GM12878 (cell line): ENCODE measurements at regions not wholly inside any gene's neighbourhood (a gene's known extent, or its start where the extent isn't known, plus 50 kb on each side); places are given as distances from the start of the nearest gene placed in this dataset.

Source experiments
- ATAC-seq: fragments of 200-7000 bp; cut with Tn5 transposase; 3 replicates; pipeline ENCODE4 v1.9.1; 2020; ENCODE audit warnings: mild to moderate bottlenecking, moderate library complexity
- BruUV-seq: library from RNA; stranded (reverse); fragments of 400-500 nt; replicated peaks from 2 replicates; lab custom pipeline; 2021; lab: Mats Ljungman, UMichigan
- CTCF ChIA-PET: fragments of 300-600 bp; sonication (Branson Sonifier 250); formaldehyde crosslinking; extraction: SDS; loops from one replicate; lab custom pipeline; 2021; ENCODE audit warnings: inconsistent platforms; lab: Yijun Ruan, JAX
- POLR2A ChIA-PET: fragments of 350-600 bp; formaldehyde crosslinking; extraction: SDS; loops from one replicate; lab custom pipeline; 2021; ENCODE audit warnings: inconsistent platforms; lab: Charles Lee
- RAD21 ChIA-PET: fragments of 300-600 bp; sonication (Branson Sonifier 250); formaldehyde crosslinking; loops from one replicate; lab custom pipeline; 2023; ENCODE audit warnings: antibody characterized with exemption; ENCODE audit not compliant: unreplicated experiment; lab: Charles Lee
- SMC1A ChIA-PET: fragments of 300-600 bp; sonication (Branson Sonifier 250); formaldehyde crosslinking; loops from one replicate; lab custom pipeline; 2023; ENCODE audit not compliant: unreplicated experiment, uncharacterized antibody; lab: Charles Lee
- DNase-seq: peaks from one replicate; pipeline ENCODE4 v3.0.0-alpha.2; 2011; ENCODE audit warnings: low read depth, low spot score
- FAIRE-seq: peaks from 3 replicates; lab custom pipeline; 2011; peaks lifted over from hg19 to GRCh38; lab: Jason Lieb, UNC
- H2AFZ ChIP-seq: 2 replicates; pipeline ENCODE4 v1.6.0; 2011; ENCODE audit warnings: low read depth, low read length, control low read depth; ENCODE audit not compliant: control insufficient read depth
- H3K27ac ChIP-seq: 2 replicates; pipeline ENCODE4 v1.5.1; 2011; ENCODE audit warnings: control low read depth; ENCODE audit not compliant: control insufficient read depth, insufficient read depth
- H3K27me3 ChIP-seq, 2 experiments: replicated peaks in 1 of 2; 2 replicates each; pipeline versions ENCODE4 v1.6.0 to v1.6.1; 2011; ENCODE audit warnings: low read length in 1 of 2; ENCODE audit not compliant: control insufficient read depth in 2 of 2, insufficient read depth in 2 of 2
- H3K36me3 ChIP-seq, 2 experiments: 2 replicates each; pipeline ENCODE4 v1.5.1; 2011; ENCODE audit warnings: low read length in 1 of 2; ENCODE audit not compliant: control insufficient read depth in 2 of 2, insufficient read depth in 2 of 2
- H3K4me1 ChIP-seq: 2 replicates; pipeline ENCODE4 v1.6.1; 2011; ENCODE audit warnings: mild to moderate bottlenecking, low read length, moderate library complexity, mixed read lengths; ENCODE audit not compliant: control insufficient read depth, insufficient read depth
- H3K4me2 ChIP-seq: 2 replicates; pipeline ENCODE4 v1.6.0; 2011; ENCODE audit warnings: control low read depth; ENCODE audit not compliant: control insufficient read depth, insufficient read depth
- H3K4me3 ChIP-seq: fragments of 200-600 bp; sonication (generic); 2 replicates; pipeline ENCODE4 v1.5.1; 2016
- H3K79me2 ChIP-seq: 2 replicates; pipeline ENCODE4 v1.6.0; 2011; ENCODE audit warnings: low read length; ENCODE audit not compliant: control insufficient read depth, insufficient read depth
- H3K9ac ChIP-seq: 2 replicates; pipeline ENCODE4 v1.8.0; 2011; ENCODE audit warnings: low read length, control low read depth, mixed read lengths; ENCODE audit not compliant: control insufficient read depth, insufficient read depth
- H3K9me3 ChIP-seq: replicated peaks from 3 replicates; pipeline ENCODE4 v1.5.1; 2011; ENCODE audit warnings: mild to moderate bottlenecking, low read length; ENCODE audit not compliant: control insufficient read depth, insufficient read depth
- H4K20me1 ChIP-seq: 2 replicates; pipeline ENCODE4 v1.6.0; 2011; ENCODE audit not compliant: control insufficient read depth, insufficient read depth
- CHD4 ChIP-seq: fragments of 200-600 bp; sonication (generic); IDR thresholded peaks from 2 replicates; pipeline ENCODE4 v1.6.1; 2016; ENCODE audit warnings: mild to moderate bottlenecking
- CREM ChIP-seq: IDR thresholded peaks from 2 replicates; pipeline ENCODE4 v1.6.1; 2014; ENCODE audit warnings: antibody characterized with exemption, low read depth
- MEF2A ChIP-seq: IDR thresholded peaks from 2 replicates; pipeline ENCODE4 v1.6.1; 2011; ENCODE audit warnings: low read depth, mild to moderate bottlenecking, low read length, moderate library complexity; ENCODE audit not compliant: insufficient read depth
- MYB ChIP-seq: fragments of 150-350 bp; IDR thresholded peaks from 2 replicates; pipeline ENCODE4 v1.6.1; 2014; ENCODE audit warnings: mild to moderate bottlenecking, low read depth, low read length, borderline replicate concordance
- MYC ChIP-seq: IDR thresholded peaks from 2 replicates; pipeline ENCODE4 v1.6.1; 2011; ENCODE audit warnings: mild to moderate bottlenecking, low read length, moderate library complexity, inconsistent platforms; ENCODE audit not compliant: insufficient read depth, insufficient replicate concordance, insufficient read length, severe bottlenecking
- NRF1 ChIP-seq: conservative IDR thresholded peaks from 2 replicates; pipeline ENCODE4 v1.6.1; 2011; ENCODE audit warnings: mild to moderate bottlenecking, low read depth, low read length, improper control_type of control experiment
- PAX5 ChIP-seq: IDR thresholded peaks from 2 replicates; pipeline ENCODE4 v1.6.1; 2011; ENCODE audit warnings: low read depth, low read length, borderline replicate concordance
- PML ChIP-seq: IDR thresholded peaks from 2 replicates; pipeline ENCODE4 v1.6.1; 2012; ENCODE audit warnings: low read length, inconsistent platforms
- POLR2AphosphoS2 ChIP-seq: IDR thresholded peaks from 2 replicates; pipeline ENCODE4 v1.6.1; 2011; ENCODE audit warnings: low read depth, mild to moderate bottlenecking, low read length, improper control_type of control experiment, moderate library complexity
- SIN3A ChIP-seq: IDR thresholded peaks from 2 replicates; pipeline ENCODE4 v1.6.1; 2012; ENCODE audit warnings: low read depth, low read length, improper control_type of control experiment
- ZNF24 ChIP-seq: fragments of 450-650 bp; IDR thresholded peaks from 2 replicates; pipeline ENCODE4 v1.6.1; 2017; ENCODE audit warnings: antibody characterized with exemption, mild to moderate bottlenecking
- ZSCAN29 ChIP-seq: fragments of 450-650 bp; IDR thresholded peaks from 2 replicates; pipeline ENCODE4 v1.6.1; 2017; ENCODE audit warnings: mild to moderate bottlenecking, moderate library complexity
- WGBS: methylation state at CpG from one replicate; pipeline ENCODE4 v1.1.6; 2016; ENCODE audit warnings: low lambda C conversion rate; ENCODE audit not compliant: insufficient replicate concordance, insufficient coverage; ENCODE audit errors: missing lambda C conversion rate; 5-methylcytosine and 5-hydroxymethylcytosine counted together
- in situ Hi-C: fragments of 300-500 bp; cut with MboI; formaldehyde crosslinking; loops from 9 replicates; pipeline ENCODE4 v1.14.3; 2018; ENCODE audit warnings: mixed read lengths
- intact Hi-C: fragments of 100-400 bp; cut with micrococcal nuclease; formaldehyde crosslinking; loops from one replicate; pipeline ENCODE4 v1.14.2; 2022; ENCODE audit not compliant: unreplicated experiment
- TF ChIP-seq, protein P1 (sequence below): fragments of 450-650 bp; formaldehyde crosslinking; IDR thresholded peaks from 2 replicates; pipeline ENCODE4 v1.4.0; 2022; ENCODE audit warnings: mild to moderate bottlenecking, moderate library complexity
- TF ChIP-seq, protein P2 (sequence below), 3 experiments: IDR thresholded peaks in 2 of 3; conservative IDR thresholded peaks in 1 of 3; 2 replicates each; pipeline ENCODE4 v1.5.1; 2011; ENCODE audit warnings: low read depth in 3 of 3, low read length in 3 of 3, mild to moderate bottlenecking in 3 of 3, control low read depth in 2 of 3, moderate library complexity in 2 of 3, inconsistent platforms in 1 of 3, mixed read lengths in 1 of 3; ENCODE audit not compliant: control insufficient read depth in 2 of 3, insufficient read depth in 1 of 3; ENCODE audit errors: extremely low read depth in 1 of 3
- TF ChIP-seq, protein P3 (sequence below): IDR thresholded peaks from 2 replicates; pipeline ENCODE4 v1.6.1; 2011; ENCODE audit warnings: low read depth, low read length, improper control_type of control experiment, borderline replicate concordance

DNA sequence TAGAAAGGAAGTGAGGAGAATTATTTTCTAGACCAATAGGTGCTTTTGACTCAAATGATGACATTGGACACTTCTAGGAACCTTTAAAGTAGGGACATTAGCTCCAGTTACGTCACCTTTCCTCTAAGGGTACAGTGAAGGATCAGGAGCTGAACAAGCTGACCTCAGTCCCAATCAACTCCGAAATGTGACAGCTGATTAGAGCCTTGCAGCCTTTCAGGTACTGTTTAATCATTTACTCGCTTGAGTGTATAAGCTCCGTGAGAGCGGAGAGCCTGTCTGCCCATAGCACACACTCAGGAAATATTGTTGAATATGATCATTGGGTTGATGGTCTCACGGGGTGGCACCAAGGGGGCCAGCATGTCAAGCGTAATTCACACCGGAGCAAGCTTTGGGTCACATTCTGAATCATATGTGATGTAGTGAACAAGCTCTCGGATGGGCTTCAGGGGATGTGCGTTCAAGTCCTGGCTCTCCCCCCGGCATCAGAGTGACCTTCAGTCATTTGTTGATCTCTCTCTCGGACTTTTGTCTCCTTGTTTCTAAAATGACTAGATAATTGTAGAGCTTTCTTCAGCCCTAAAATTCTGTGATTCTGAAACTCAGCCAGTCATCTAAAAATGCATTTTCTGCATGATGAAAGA lies 141.9 kb downstream of the ZIC5 start:
- RAD21 ChIA-PET = no interaction called here
- ATAC-seq = no peak
- intact Hi-C loops = no loop called here

More for the DNA sequence above, 141.9 kb downstream of the ZIC5 start:
- POLR2A ChIA-PET = no interaction called here
- Histone ChIP-seq H3K27ac (no peak overlapping the region), H3K36me3 (no peaks in the 10 kb centered on the region), H3K9me3 (no peaks in the 10 kb centered on the region), H3K27me3 (no peaks in the 10 kb centered on the region), H4K20me1 (no peaks in the 10 kb centered on the region), H3K79me2 (no peaks in the 10 kb centered on the region), H3K9ac (no peak overlapping the region)
- FAIRE-seq = no peak
- WGBS = 68% methylated on average over 12 of the region's 12 CpGs
- SMC1A ChIA-PET = interaction anchor here (1.0 kb wide), 1 partner anchor 9 kb away, joined by 3 read pairs; no protein-coding TSS in a partner anchor
- in situ Hi-C loops = no loop called here
- TF ChIP-seq NRF1 = no peak
- TF ChIP-seq, protein P1, sequence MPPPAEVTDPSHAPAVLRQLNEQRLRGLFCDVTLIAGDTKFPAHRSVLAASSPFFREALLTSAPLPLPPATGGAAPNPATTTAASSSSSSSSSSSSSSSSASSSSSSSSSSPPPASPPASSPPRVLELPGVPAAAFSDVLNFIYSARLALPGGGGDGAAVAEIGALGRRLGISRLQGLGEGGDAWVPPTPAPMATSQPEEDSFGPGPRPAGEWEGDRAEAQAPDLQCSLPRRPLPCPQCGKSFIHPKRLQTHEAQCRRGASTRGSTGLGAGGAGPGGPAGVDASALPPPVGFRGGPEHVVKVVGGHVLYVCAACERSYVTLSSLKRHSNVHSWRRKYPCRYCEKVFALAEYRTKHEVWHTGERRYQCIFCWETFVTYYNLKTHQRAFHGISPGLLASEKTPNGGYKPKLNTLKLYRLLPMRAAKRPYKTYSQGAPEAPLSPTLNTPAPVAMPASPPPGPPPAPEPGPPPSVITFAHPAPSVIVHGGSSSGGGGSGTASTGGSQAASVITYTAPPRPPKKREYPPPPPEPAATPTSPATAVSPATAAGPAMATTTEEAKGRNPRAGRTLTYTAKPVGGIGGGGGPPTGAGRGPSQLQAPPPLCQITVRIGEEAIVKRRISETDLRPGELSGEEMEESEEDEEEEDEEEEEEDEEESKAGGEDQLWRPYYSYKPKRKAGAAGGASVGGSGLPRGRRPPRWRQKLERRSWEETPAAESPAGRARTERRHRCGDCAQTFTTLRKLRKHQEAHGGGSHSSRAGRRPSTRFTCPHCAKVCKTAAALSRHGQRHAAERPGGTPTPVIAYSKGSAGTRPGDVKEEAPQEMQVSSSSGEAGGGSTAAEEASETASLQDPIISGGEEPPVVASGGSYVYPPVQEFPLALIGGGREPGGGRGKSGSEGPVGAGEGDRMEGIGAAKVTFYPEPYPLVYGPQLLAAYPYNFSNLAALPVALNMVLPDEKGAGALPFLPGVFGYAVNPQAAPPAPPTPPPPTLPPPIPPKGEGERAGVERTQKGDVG (CRISPR knock-in tag) = no peak
- TF ChIP-seq SIN3A = no peak
- no peak for TF ChIP-seq ZSCAN29
- no peak for TF ChIP-seq MEF2A
- no peak for TF ChIP-seq POLR2AphosphoS2
- no peak for TF ChIP-seq CHD4
- no peak for TF ChIP-seq MYB
- no peak for TF ChIP-seq MYC
- no peak for TF ChIP-seq PML
- TF ChIP-seq PAX5 = no peak
- TF ChIP-seq, protein P2, sequence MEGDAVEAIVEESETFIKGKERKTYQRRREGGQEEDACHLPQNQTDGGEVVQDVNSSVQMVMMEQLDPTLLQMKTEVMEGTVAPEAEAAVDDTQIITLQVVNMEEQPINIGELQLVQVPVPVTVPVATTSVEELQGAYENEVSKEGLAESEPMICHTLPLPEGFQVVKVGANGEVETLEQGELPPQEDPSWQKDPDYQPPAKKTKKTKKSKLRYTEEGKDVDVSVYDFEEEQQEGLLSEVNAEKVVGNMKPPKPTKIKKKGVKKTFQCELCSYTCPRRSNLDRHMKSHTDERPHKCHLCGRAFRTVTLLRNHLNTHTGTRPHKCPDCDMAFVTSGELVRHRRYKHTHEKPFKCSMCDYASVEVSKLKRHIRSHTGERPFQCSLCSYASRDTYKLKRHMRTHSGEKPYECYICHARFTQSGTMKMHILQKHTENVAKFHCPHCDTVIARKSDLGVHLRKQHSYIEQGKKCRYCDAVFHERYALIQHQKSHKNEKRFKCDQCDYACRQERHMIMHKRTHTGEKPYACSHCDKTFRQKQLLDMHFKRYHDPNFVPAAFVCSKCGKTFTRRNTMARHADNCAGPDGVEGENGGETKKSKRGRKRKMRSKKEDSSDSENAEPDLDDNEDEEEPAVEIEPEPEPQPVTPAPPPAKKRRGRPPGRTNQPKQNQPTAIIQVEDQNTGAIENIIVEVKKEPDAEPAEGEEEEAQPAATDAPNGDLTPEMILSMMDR (IDR thresholded peaks at IDR 0.05 in 2 of 3, conservative IDR thresholded peaks at IDR 0.05 in 1 of 3; ENCODE audit: control insufficient read depth in 2 of 3, extremely low read depth in 1 of 3, insufficient read depth in 1 of 3, low read depth in 3 of 3, low read length in 3 of 3) = no peak
- no peak for TF ChIP-seq ZNF24
- TF ChIP-seq, protein P3, sequence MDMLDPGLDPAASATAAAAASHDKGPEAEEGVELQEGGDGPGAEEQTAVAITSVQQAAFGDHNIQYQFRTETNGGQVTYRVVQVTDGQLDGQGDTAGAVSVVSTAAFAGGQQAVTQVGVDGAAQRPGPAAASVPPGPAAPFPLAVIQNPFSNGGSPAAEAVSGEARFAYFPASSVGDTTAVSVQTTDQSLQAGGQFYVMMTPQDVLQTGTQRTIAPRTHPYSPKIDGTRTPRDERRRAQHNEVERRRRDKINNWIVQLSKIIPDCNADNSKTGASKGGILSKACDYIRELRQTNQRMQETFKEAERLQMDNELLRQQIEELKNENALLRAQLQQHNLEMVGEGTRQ = no peak
- TF ChIP-seq CREM = no peak
- TF ChIP-seq, all 136 proteins: peak for 0
- DNase-seq = no peak
- no peak overlapping the region for H3K4me3 ChIP-seq
- H3K4me1 ChIP-seq = no peaks in the 10 kb centered on the region
- no TSS peak for BruUV-seq
- CTCF ChIA-PET = no interaction called here
- H3K4me2 ChIP-seq = no peak overlapping the region
- no peak overlapping the region for H2AFZ ChIP-seq
